GM23248 (cell line): ENCODE measurements at regions not wholly inside any gene's neighbourhood (a gene's known extent, or its start where the extent isn't known, plus 50 kb on each side); places are given as distances from the start of the nearest gene placed in this dataset.
"Not testable (repeated sequence)": the region's sequence is repeated elsewhere in the genome, so short reads cannot be mapped to it uniquely, and the experiment has no call there.

ENCODE experiments used
- DNase-seq: peaks from one replicate; pipeline ENCODE4 v3.0.0-alpha.2; 2015
- H2AFZ ChIP-seq: fragments of 200-600 bp; sonication (generic); 2 replicates; pipeline ENCODE4 v1.6.1; 2016; ENCODE audit warnings: antibody characterized with exemption
- H3F3A ChIP-seq: fragments of 200-600 bp; sonication (generic); 2 replicates; pipeline ENCODE4 v1.6.1; 2016; ENCODE audit warnings: mild to moderate bottlenecking, antibody characterized with exemption, mixed run types; ENCODE audit not compliant: insufficient read depth
- H3K27ac ChIP-seq: fragments of 200-600 bp; sonication (generic); 2 replicates; pipeline ENCODE4 v1.5.1; 2016; ENCODE audit warnings: mild to moderate bottlenecking
- H3K27me3 ChIP-seq: fragments of 200-600 bp; sonication (generic); replicated peaks from 2 replicates; pipeline ENCODE4 v1.6.1; 2016; ENCODE audit warnings: mild to moderate bottlenecking; ENCODE audit not compliant: insufficient read depth
- H3K36me3 ChIP-seq: fragments of 200-600 bp; sonication (generic); 2 replicates; pipeline ENCODE4 v1.6.1; 2016; ENCODE audit warnings: low read depth, mild to moderate bottlenecking
- H3K4me1 ChIP-seq: fragments of 200-600 bp; sonication (generic); 2 replicates; pipeline ENCODE4 v1.6.1; 2016; ENCODE audit warnings: mild to moderate bottlenecking; ENCODE audit not compliant: insufficient read depth
- H3K4me2 ChIP-seq: fragments of 200-600 bp; sonication (generic); one replicate; pipeline ENCODE4 v1.6.1; 2016; ENCODE audit warnings: mild to moderate bottlenecking; ENCODE audit not compliant: unreplicated experiment
- H3K4me3 ChIP-seq: fragments of 200-600 bp; sonication (generic); 2 replicates; pipeline ENCODE4 v1.5.1; 2016; ENCODE audit warnings: mild to moderate bottlenecking
- H3K79me2 ChIP-seq: fragments of 200-600 bp; sonication (generic); 2 replicates; pipeline ENCODE4 v1.6.1; 2016; ENCODE audit warnings: mild to moderate bottlenecking; ENCODE audit not compliant: insufficient read depth
- H3K9ac ChIP-seq: fragments of 200-600 bp; sonication (generic); 2 replicates; pipeline ENCODE4 v1.6.1; 2016; ENCODE audit warnings: mild to moderate bottlenecking
- H3K9me2 ChIP-seq: fragments of 200-600 bp; sonication (generic); 2 replicates; pipeline ENCODE4 v1.6.1; 2016; ENCODE audit warnings: mixed run types, mild to moderate bottlenecking, moderate library complexity; ENCODE audit not compliant: insufficient read depth
- H3K9me3 ChIP-seq: fragments of 200-600 bp; sonication (generic); one replicate; pipeline ENCODE4 v1.6.1; 2017; ENCODE audit warnings: low read depth
- H4K20me1 ChIP-seq: fragments of 200-600 bp; sonication (generic); 2 replicates; pipeline ENCODE4 v1.6.0; 2016; ENCODE audit not compliant: insufficient read depth
- EZH2 ChIP-seq: fragments of 200-600 bp; sonication (generic); IDR thresholded peaks from 2 replicates; pipeline ENCODE4 v1.6.1; 2018; ENCODE audit warnings: antibody characterized with exemption, mild to moderate bottlenecking; ENCODE audit not compliant: insufficient read depth, poor library complexity, severe bottlenecking
- EZH2phosphoT487 ChIP-seq: fragments of 200-600 bp; sonication (generic); IDR thresholded peaks from 2 replicates; pipeline ENCODE4 v1.6.1; 2018; ENCODE audit warnings: antibody characterized with exemption, moderate library complexity, mild to moderate bottlenecking, low read depth; ENCODE audit not compliant: insufficient read depth
- WGBS, 2 experiments: methylation state at CpG; one replicate each; pipeline ENCODE4 v1.1.6; 2015 to 2017; ENCODE audit warnings: low lambda C conversion rate in 2 of 2, low coverage in 1 of 2; ENCODE audit errors: missing lambda C conversion rate in 2 of 2; 5-methylcytosine and 5-hydroxymethylcytosine counted together
- in situ Hi-C: fragments of 300-500 bp; cut with MboI; formaldehyde crosslinking; loops from 2 replicates; pipeline ENCODE4 v1.15.0; 2020

DNA sequence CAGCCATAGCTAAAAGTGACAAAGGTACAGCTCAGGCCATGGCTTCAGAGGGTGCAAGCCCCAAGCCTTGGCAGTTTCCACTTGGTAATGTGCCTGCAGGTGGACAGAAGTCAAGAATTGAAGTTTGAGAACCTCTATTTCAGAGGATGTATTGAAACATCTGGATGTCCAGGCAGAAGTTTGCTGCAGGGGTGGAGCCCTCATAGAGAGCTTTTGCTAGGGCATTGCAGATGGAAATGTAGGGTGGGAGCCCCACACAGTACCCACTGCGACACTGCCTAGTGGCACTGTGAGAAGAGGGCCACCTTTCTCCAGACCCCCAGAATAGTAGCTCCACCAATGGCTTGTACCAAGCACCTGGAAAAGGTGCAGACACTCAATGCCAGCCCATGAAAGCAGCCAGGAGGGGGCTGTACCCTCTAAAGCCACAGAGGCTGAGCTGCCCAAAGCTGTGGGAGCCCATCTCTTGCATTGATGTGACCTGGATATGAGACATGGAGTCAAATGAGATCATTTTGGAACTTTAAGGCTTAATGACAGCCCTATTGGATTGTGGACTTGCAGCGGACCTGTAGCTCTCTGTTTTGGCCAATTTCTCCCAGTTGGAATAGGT, 1299.4 kb upstream of the MAP3K7 start:
- H3K79me2 ChIP-seq: no peaks in the 10 kb centered on the region
- no peak for TF ChIP-seq EZH2phosphoT487
- no peak for TF ChIP-seq EZH2
- no peaks in the 10 kb centered on the region for H3F3A ChIP-seq
- no peak overlapping the region for H3K27ac ChIP-seq
- DNase-seq: no peak
- H4K20me1 ChIP-seq: no peaks in the 10 kb centered on the region
- H3K4me3 ChIP-seq: no peak overlapping the region
- H3K9me3 ChIP-seq: no peaks in the 10 kb centered on the region
- H3K36me3 ChIP-seq: no peaks in the 10 kb centered on the region
- no peak overlapping the region for H3K9ac ChIP-seq
- 37 to 44% methylated on average over 2 of the region's 2 CpGs for WGBS, 2 experiments
- no peak overlapping the region for H3K4me2 ChIP-seq
- H2AFZ ChIP-seq: no peak overlapping the region
- no peaks in the 10 kb centered on the region for H3K4me1 ChIP-seq
- no peaks in the 10 kb centered on the region for H3K9me2 ChIP-seq
- in situ Hi-C loops: no loop called here
- no peaks in the 10 kb centered on the region for H3K27me3 ChIP-seq

DNA sequence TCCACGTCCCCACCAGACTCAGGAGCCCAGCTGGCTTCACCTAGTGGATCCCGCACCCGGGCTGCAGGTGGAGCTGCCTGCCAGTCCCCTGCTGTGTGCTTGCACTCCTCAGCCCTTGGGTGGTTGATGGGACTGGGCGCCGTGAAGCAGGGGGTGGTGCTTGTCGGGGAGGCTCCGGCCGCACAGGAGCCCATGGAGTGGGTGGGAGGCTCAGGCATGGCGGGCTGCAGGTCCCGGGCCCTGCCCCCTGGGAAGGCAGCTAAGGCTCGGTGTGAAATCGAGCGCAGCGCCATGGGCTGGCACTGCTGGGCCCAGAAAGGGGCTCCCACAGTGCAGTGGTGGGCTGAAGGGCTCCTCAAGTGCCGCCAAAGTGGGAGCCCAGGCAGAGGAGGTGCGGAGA, 1294.9 kb upstream of the MAP3K7 start:
- DNase-seq, H2AFZ ChIP-seq, H3K4me3 ChIP-seq, H4K20me1 ChIP-seq, H3F3A ChIP-seq, in situ Hi-C loops, H3K79me2 ChIP-seq, H3K9me2 ChIP-seq, H3K27ac ChIP-seq, H3K27me3 ChIP-seq, H3K9ac ChIP-seq, H3K36me3 ChIP-seq, H3K4me1 ChIP-seq, H3K4me2 ChIP-seq, H3K9me3 ChIP-seq: not testable (repeated sequence)
- WGBS, 2 experiments: 47 to 53% methylated on average over 10 to 16 of the region's 16 CpGs

DNA sequence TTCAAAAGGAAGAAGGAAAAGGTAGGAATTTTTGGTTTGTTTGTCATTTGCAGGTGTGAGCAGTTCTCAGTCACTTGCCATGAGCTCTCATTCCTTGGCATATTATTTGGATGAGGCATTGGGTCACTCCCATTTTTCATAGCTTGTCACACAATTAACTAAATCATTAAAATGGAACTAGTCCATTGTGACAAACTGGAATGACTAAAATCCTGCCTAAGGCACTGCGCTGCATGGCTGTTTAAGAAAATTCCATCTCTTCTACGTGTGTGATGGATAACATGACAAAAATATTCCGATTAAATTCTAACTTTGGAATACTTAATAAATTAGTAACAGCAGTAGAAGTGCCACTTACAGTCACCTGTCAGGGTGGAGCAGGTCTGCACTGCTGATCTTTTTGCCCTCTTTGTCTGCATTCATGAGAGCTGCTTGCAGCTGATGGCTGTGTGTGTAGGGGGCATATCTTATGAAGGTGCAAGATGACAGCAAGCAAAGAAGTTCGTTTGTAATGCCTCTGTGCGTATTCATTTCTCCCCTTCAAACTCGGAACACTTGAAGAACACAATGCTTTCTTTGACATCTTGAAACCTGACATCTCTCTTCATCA, 1292.6 kb upstream of the MAP3K7 start:
- H3K4me1 ChIP-seq: no peaks in the 10 kb centered on the region
- TF ChIP-seq EZH2 (no peak), EZH2phosphoT487 (no peak)
- no peaks in the 10 kb centered on the region for H3K36me3 ChIP-seq
- no peaks in the 10 kb centered on the region for H4K20me1 ChIP-seq
- no peaks in the 10 kb centered on the region for H3F3A ChIP-seq
- no peaks in the 10 kb centered on the region for H3K27me3 ChIP-seq
- WGBS, 2 experiments: 25 to 28% methylated on average over 6 of the region's 6 CpGs
- H3K27ac ChIP-seq: no peak overlapping the region
- H2AFZ ChIP-seq: no peak overlapping the region
- H3K9me2 ChIP-seq: no peaks in the 10 kb centered on the region
- H3K9me3 ChIP-seq: no peaks in the 10 kb centered on the region
- DNase-seq: no peak
- H3K9ac ChIP-seq: no peak overlapping the region
- H3K4me3 ChIP-seq: no peak overlapping the region
- no peak overlapping the region for H3K4me2 ChIP-seq
- in situ Hi-C loops: no loop called here
- no peaks in the 10 kb centered on the region for H3K79me2 ChIP-seq

DNA sequence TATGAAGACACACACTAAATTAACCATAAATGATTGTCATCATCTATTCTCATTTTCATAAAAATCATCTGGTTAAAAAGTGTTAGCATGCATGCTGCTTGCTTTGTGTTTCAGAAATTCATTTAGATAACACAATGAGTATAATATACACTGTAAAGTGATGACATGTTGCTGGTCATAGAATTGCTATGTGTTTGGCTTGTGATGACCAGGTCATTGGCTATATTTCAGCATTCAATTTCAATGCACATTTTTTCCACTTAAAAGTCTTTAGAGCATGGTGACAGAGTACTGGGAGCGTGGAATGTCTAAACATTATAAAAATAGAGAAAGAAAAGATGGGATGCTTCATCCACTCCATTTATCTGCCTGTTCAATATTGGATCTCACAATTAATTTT, 1291.1 kb upstream of the MAP3K7 start:
- H3K4me2 ChIP-seq: no peak overlapping the region
- no peaks in the 10 kb centered on the region for H3K27me3 ChIP-seq
- no peaks in the 10 kb centered on the region for H3K9me3 ChIP-seq
- no peak overlapping the region for H2AFZ ChIP-seq
- H3K9me2 ChIP-seq: no peaks in the 10 kb centered on the region
- no peaks in the 10 kb centered on the region for H3K79me2 ChIP-seq
- H3K27ac ChIP-seq: no peak overlapping the region
- no peaks in the 10 kb centered on the region for H4K20me1 ChIP-seq
- no peak overlapping the region for H3K9ac ChIP-seq
- no peaks in the 10 kb centered on the region for H3K4me1 ChIP-seq
- H3F3A ChIP-seq: no peaks in the 10 kb centered on the region
- H3K4me3 ChIP-seq: no peak overlapping the region
- in situ Hi-C loops: no loop called here
- no peaks in the 10 kb centered on the region for H3K36me3 ChIP-seq
- WGBS, 2 experiments: 8 to 9% methylated on average over 1 of the region's 1 CpG
- TF ChIP-seq EZH2phosphoT487 (no peak), EZH2 (no peak)
- DNase-seq: no peak

DNA sequence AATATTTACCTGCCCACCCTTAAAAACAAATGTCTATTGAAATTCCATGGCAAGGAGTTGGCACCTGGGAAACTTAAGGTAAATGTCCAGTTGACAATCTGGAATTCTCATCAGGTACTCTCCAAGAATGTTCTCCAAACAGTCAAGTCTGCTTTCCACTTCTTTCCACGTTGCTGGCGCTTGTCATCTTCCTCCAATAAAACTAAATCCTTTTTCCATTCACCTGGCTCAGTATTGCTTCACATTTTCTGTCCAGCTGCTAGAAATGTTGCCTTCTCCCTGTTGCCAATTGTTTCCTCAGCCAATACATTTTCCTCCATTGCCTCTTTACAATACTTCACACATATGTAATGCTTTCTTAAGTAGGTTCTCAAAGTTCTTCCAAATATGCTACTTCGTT, 1288.1 kb upstream of the MAP3K7 start:
- no peaks in the 10 kb centered on the region for H4K20me1 ChIP-seq
- H3K36me3 ChIP-seq: no peaks in the 10 kb centered on the region
- no peaks in the 10 kb centered on the region for H3F3A ChIP-seq
- H3K9me2 ChIP-seq: no peaks in the 10 kb centered on the region
- no peaks in the 10 kb centered on the region for H3K79me2 ChIP-seq
- H3K4me3 ChIP-seq: no peak overlapping the region
- 17 to 18% methylated on average over 3 of the region's 3 CpGs for WGBS, 2 experiments
- no peak overlapping the region for H3K27ac ChIP-seq
- DNase-seq: no peak
- H3K4me2 ChIP-seq: no peak overlapping the region
- no peaks in the 10 kb centered on the region for H3K27me3 ChIP-seq
- no peak overlapping the region for H3K9ac ChIP-seq
- TF ChIP-seq EZH2phosphoT487: no peak
- no peak for TF ChIP-seq EZH2
- no peak overlapping the region for H2AFZ ChIP-seq
- no peaks in the 10 kb centered on the region for H3K9me3 ChIP-seq
- no peaks in the 10 kb centered on the region for H3K4me1 ChIP-seq
- in situ Hi-C loops: no loop called here
